ENCODE measurements at regions not wholly inside any gene's neighbourhood (a gene's known extent, or its start where the extent isn't known, plus 50 kb on each side); places are given as distances from the start of the nearest gene placed in this dataset.

DNA sequence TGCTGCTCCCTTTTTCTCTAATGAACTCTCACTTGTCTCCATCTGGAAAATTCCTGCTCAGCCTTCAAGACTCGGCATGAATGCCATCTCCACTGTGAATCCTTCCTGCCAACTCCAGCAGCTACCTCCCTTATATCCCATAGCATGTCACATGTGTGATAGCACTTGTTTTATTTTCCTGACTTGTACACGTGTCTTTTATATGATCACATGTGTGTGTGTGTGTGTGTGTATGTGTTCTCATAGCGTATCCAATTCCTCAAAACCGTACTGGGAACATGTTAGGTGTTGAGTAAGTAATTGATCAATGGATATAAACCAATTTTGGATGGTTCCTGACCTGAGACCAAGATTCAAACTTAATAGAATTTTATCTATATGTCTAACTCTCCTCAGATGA, 1107.7 kb downstream of the GALC start:
- TF ChIP-seq POLR2A (IDR thresholded peaks at IDR 0.05; ENCODE audit: low read depth, low read length) = no peak
- TF ChIP-seq YY1 (IDR thresholded peaks at IDR 0.05; ENCODE audit: low read depth, low read length) = no peak
- TF ChIP-seq, protein P1, sequence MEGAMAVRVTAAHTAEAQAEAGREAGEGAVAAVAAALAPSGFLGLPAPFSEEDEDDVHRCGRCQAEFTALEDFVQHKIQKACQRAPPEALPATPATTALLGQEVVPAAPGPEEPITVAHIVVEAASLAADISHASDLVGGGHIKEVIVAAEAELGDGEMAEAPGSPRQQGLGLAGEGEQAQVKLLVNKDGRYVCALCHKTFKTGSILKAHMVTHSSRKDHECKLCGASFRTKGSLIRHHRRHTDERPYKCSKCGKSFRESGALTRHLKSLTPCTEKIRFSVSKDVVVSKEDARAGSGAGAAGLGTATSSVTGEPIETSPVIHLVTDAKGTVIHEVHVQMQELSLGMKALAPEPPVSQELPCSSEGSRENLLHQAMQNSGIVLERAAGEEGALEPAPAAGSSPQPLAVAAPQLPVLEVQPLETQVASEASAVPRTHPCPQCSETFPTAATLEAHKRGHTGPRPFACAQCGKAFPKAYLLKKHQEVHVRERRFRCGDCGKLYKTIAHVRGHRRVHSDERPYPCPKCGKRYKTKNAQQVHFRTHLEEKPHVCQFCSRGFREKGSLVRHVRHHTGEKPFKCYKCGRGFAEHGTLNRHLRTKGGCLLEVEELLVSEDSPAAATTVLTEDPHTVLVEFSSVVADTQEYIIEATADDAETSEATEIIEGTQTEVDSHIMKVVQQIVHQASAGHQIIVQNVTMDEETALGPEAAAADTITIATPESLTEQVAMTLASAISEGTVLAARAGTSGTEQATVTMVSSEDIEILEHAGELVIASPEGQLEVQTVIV (IDR thresholded peaks at IDR 0.05; ENCODE audit: borderline replicate concordance, partially characterized antibody) = no peak
- no peak for TF ChIP-seq NFYA (IDR thresholded peaks at IDR 0.05; ENCODE audit: borderline replicate concordance, low read depth, low read length)
- TF ChIP-seq, protein P2, sequence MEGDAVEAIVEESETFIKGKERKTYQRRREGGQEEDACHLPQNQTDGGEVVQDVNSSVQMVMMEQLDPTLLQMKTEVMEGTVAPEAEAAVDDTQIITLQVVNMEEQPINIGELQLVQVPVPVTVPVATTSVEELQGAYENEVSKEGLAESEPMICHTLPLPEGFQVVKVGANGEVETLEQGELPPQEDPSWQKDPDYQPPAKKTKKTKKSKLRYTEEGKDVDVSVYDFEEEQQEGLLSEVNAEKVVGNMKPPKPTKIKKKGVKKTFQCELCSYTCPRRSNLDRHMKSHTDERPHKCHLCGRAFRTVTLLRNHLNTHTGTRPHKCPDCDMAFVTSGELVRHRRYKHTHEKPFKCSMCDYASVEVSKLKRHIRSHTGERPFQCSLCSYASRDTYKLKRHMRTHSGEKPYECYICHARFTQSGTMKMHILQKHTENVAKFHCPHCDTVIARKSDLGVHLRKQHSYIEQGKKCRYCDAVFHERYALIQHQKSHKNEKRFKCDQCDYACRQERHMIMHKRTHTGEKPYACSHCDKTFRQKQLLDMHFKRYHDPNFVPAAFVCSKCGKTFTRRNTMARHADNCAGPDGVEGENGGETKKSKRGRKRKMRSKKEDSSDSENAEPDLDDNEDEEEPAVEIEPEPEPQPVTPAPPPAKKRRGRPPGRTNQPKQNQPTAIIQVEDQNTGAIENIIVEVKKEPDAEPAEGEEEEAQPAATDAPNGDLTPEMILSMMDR (IDR thresholded peaks at IDR 0.05 in 2 of 3, conservative IDR thresholded peaks at IDR 0.05 in 1 of 3; ENCODE audit: control insufficient read depth in 2 of 3, extremely low read depth in 1 of 3, insufficient read depth in 1 of 3, low read depth in 3 of 3, low read length in 3 of 3) = no peak
- no peak for TF ChIP-seq DPF2 (IDR thresholded peaks at IDR 0.05)
- no peak for TF ChIP-seq NR2C2 (IDR thresholded peaks at IDR 0.05; ENCODE audit: borderline replicate concordance, control insufficient read depth, insufficient read length, low read depth)
